Psoas muscle (tissue), 7 donors: ENCODE measurements at regions not wholly inside any gene's neighbourhood (a gene's known extent, or its start where the extent isn't known, plus 50 kb on each side); places are given as distances from the start of the nearest gene placed in this dataset.

Experiments
- ATAC-seq, 4 donors: fragments of 200-7000 bp; cut with Tn5 transposase; one replicate each; pipeline ENCODE4 v1.9.1; 2020; ENCODE audit warnings: moderate library complexity in 3 of 4, mild to moderate bottlenecking in 2 of 4
- DNase-seq, 2 donors: peaks; one replicate each; pipeline ENCODE4 v3.0.0-alpha.2; 2020
- H3K27ac ChIP-seq: fragments of 200-600 bp; one replicate; pipeline ENCODE4 v1.8.0; 2022
- H3K27me3 ChIP-seq, 3 donors: fragments of 200-600 bp in 1 of 3; one replicate each; pipeline versions ENCODE4 v1.6.1 to v1.8.0; 2013 to 2022; ENCODE audit warnings: low read length in 2 of 3, mild to moderate bottlenecking in 2 of 3, moderate library complexity in 1 of 3; ENCODE audit not compliant: insufficient read depth in 3 of 3
- H3K36me3 ChIP-seq, 2 donors: fragments of 200-600 bp in 1 of 2; one replicate each; pipeline versions ENCODE4 v1.6.1 to v1.8.0; 2013 to 2022; ENCODE audit warnings: low read depth in 1 of 2, mild to moderate bottlenecking in 1 of 2, moderate library complexity in 1 of 2; ENCODE audit not compliant: insufficient read depth in 1 of 2
- H3K4me1 ChIP-seq: fragments of 200-600 bp; one replicate; pipeline ENCODE4 v1.8.0; 2022
- H3K4me3 ChIP-seq: fragments of 200-600 bp; one replicate; pipeline ENCODE4 v1.8.0; 2022; ENCODE audit warnings: mild to moderate bottlenecking
- H3K9me3 ChIP-seq: fragments of 200-600 bp; one replicate; pipeline ENCODE4 v1.8.0; 2022
- WGBS, 3 donors: extraction: QIAGEN DNeasy Blood & Tissue Kit; methylation state at CpG; one replicate each; pipeline versions ENCODE4 v1.1.6 to v1.1.7; 2013; 5-methylcytosine and 5-hydroxymethylcytosine counted together
- intact Hi-C, 2 donors: fragments of 100-400 bp; cut with DNase I; formaldehyde crosslinking; loops; one replicate each; pipeline versions ENCODE4 v1.11.0 to v1.14.2; 2022
- TF ChIP-seq, protein P1 (sequence below): fragments of 200-600 bp; IDR thresholded peaks from one replicate; pipeline ENCODE4 v1.8.0; 2022; ENCODE audit warnings: antibody characterized with exemption
- donor health status: healthy with polysubstance abuse.
- donor health status: DM: no; HTN: no; CAD: no; lungs with moderate emphysema.
- donor health status: Bipolar disorder and iron deficiency.
- donor health status: healthy.
- donor health status: DM: yes; HTN: yes; CAD: no.
- donor health status: DM: no; HTN: no; CAD: no.
- donor health status: DM: yes; HTN: yes; CAD: no.

DNA sequence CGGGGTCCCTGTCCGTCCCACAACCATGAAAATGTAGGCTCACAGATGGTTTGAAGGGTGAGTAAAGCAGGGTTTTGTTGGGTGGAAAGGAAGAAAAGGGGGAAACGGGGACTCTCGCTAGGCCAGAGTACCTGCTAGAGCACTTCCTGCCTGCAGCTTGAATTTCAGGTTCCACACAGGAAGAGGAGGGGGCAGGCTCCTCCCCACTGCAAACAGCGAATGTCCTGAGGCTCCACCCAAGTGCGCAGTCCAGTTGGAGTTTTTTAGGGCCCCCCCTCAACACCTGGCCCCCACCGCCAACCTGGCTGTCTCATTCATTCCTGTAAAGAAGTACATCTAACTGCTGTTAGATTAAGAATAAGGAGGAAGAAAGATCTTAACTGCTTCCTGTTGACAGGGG is 414.7 kb downstream of the SH2D4B start:
- no peak for DNase-seq
- WGBS, 3 donors: 76 to 80% (median 80%) methylated on average over 7 of the region's 7 CpGs
- no peak for ATAC-seq

DNA sequence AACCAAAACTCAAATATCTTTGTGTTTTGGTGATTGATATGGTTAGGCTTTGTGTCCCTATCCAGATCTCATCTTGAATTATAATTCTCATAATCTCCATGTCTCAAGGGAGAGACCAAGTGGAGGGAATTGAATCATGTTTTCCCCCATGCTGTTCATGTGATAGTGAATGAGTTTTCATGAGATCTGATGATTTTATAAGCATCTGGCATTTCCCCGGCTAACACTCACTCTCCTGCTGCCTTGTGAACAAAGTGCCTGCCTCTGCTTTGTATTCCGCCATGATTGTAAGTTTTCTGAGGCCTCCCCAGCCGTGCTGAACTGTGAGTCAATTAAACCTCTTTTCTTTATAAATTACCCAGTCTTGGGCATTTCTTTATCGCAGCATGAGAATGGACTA is 419.5 kb downstream of the SH2D4B start:
- no peaks in the 10 kb centered on the region for H3K27me3 ChIP-seq
- WGBS, 3 donors: 77 to 79% (median 78%) methylated on average over 4 of the region's 4 CpGs
- intact Hi-C loops: no loop called here
- ATAC-seq (no peak), DNase-seq (no peak)
- no peaks in the 10 kb centered on the region for H3K36me3 ChIP-seq
- no peaks in the 10 kb centered on the region for H3K9me3 ChIP-seq
- H3K4me1 ChIP-seq: no peaks in the 10 kb centered on the region
- TF ChIP-seq, protein P1, sequence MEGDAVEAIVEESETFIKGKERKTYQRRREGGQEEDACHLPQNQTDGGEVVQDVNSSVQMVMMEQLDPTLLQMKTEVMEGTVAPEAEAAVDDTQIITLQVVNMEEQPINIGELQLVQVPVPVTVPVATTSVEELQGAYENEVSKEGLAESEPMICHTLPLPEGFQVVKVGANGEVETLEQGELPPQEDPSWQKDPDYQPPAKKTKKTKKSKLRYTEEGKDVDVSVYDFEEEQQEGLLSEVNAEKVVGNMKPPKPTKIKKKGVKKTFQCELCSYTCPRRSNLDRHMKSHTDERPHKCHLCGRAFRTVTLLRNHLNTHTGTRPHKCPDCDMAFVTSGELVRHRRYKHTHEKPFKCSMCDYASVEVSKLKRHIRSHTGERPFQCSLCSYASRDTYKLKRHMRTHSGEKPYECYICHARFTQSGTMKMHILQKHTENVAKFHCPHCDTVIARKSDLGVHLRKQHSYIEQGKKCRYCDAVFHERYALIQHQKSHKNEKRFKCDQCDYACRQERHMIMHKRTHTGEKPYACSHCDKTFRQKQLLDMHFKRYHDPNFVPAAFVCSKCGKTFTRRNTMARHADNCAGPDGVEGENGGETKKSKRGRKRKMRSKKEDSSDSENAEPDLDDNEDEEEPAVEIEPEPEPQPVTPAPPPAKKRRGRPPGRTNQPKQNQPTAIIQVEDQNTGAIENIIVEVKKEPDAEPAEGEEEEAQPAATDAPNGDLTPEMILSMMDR: no peak
- no peak overlapping the region for H3K27ac ChIP-seq
- H3K4me3 ChIP-seq: no peak overlapping the region

More for the DNA sequence above, 414.7 kb downstream of the SH2D4B start:
- Histone ChIP-seq H3K27me3 (no peaks in the 10 kb centered on the region), H3K9me3 (no peaks in the 10 kb centered on the region), H3K36me3 (no peaks in the 10 kb centered on the region), H3K27ac (no peak overlapping the region), H3K4me3 (no peak overlapping the region), H3K4me1 (no peaks in the 10 kb centered on the region)
- intact Hi-C loops: no loop called here
- TF ChIP-seq, protein P1: no peak

DNA sequence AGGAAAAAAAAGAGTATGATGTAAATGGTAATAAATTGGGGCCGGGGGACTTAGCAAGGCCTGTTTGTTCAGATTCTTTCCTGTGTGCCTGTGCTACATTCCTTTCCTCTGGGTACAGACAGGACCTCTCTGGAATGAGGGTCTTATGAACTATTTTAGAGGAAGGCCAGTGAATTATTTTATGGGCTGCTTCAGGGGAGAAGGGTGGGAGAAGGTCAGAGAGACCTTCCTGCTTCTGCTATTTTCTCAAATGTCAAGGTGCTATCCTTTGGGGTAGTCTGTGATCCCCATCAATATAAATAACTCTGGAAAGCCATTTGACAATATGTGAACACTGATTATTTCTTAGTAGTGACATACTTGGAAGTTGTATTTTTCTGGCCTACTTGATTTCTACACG is 426.5 kb downstream of the SH2D4B start:
- Histone ChIP-seq H3K27ac (no peak overlapping the region), H3K27me3 (no peaks in the 10 kb centered on the region), H3K36me3 (no peaks in the 10 kb centered on the region), H3K9me3 (no peaks in the 10 kb centered on the region), H3K4me3 (no peak overlapping the region), H3K4me1 (no peaks in the 10 kb centered on the region)
- WGBS, 3 donors: 47 to 61% (median 57%) methylated on average over 2 of the region's 2 CpGs
- no peak for DNase-seq
- intact Hi-C loops: no loop called here
- no peak for ATAC-seq
- TF ChIP-seq, protein P1: no peak

DNA sequence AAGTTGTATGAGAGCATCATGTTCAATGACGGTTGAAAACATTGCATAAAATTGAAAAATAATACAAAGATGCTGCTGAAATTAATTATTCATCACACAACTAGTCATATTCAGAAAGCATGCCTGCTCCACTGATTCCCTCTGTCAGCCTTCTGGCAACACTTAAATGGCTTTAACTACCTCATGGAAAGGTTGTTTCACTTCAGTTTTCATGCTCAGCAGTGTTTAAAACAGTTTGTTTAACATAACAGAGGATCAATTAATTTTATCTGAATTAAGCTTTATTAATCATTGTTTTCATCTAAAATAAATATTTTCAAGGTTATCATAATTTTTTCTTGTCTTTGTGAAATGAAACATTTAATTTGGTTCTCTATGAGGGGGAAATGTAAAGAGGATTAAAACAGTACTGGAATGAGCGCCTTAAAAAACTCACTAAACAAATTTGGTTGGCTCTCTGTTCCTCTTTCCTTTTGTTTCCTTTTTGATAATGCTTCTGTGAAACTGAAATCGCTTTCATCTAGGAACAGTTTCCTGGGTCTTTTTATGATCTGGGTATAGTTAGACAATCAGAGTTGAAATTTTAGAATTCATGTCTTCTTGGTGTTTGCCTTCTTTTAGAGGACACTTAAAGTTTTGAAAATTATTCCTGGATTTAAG is 427.4 kb downstream of the SH2D4B start:
- Histone ChIP-seq H3K27ac (no peak overlapping the region), H3K27me3 (no peaks in the 10 kb centered on the region), H3K9me3 (no peaks in the 10 kb centered on the region), H3K36me3 (no peaks in the 10 kb centered on the region), H3K4me3 (no peak overlapping the region), H3K4me1 (no peaks in the 10 kb centered on the region)
- WGBS, 3 donors: 73 to 82% (median 78%) methylated on average over 3 of the region's 3 CpGs
- intact Hi-C loops: no loop called here
- TF ChIP-seq, protein P1: no peak
- ATAC-seq (no peak), DNase-seq (no peak)
